HepG2 (cell line): ENCODE measurements at regions not wholly inside any gene's neighbourhood (a gene's known extent, or its start where the extent isn't known, plus 50 kb on each side); places are given as distances from the start of the nearest gene placed in this dataset.

Experiments used
- ELF3 ChIP-seq: IDR thresholded peaks from 2 replicates; pipeline ENCODE4 v1.6.1; 2016; ENCODE audit warnings: missing genetic modification reagents, missing compliant biosample characterization
- FOXO1 ChIP-seq: sonication (generic); formaldehyde crosslinking; IDR thresholded peaks from 2 replicates; pipeline ENCODE4 v1.4.0; 2020; ENCODE audit warnings: missing genetic modification reagents
- FUBP1 ChIP-seq: sonication (generic); formaldehyde crosslinking; IDR thresholded peaks from 2 replicates; pipeline ENCODE4 v1.5.1; 2020; ENCODE audit warnings: missing genetic modification reagents, mild to moderate bottlenecking, borderline replicate concordance
- JARID2 ChIP-seq: sonication (generic); formaldehyde crosslinking; IDR thresholded peaks from 2 replicates; pipeline ENCODE4 v1.8.1; 2023; ENCODE audit warnings: missing genetic modification reagents, inconsistent platforms; ENCODE audit not compliant: insufficient replicate concordance
- MAX ChIP-seq: IDR thresholded peaks from 2 replicates; pipeline ENCODE4 v1.6.1; 2012; ENCODE audit warnings: inconsistent platforms
- PRDM10 ChIP-seq: sonication (generic); formaldehyde crosslinking; IDR thresholded peaks from 2 replicates; pipeline ENCODE4 v1.4.0; 2020; ENCODE audit warnings: low read depth, missing genetic modification reagents
- SMC3 ChIP-seq: IDR thresholded peaks from 2 replicates; pipeline ENCODE4 v1.6.1; 2011; ENCODE audit warnings: low read length, improper control_type of control experiment
- STAG1 ChIP-seq: sonication (generic); formaldehyde crosslinking; IDR thresholded peaks from 2 replicates; pipeline ENCODE4 v1.4.0; 2020; ENCODE audit warnings: missing genetic modification reagents
- ZBTB4 ChIP-seq: sonication (generic); formaldehyde crosslinking; IDR thresholded peaks from 2 replicates; pipeline ENCODE4 v1.4.0; 2020; ENCODE audit warnings: missing genetic modification reagents, mild to moderate bottlenecking, borderline replicate concordance

GRCh38 chr4:112770114-112770513, 133.2 kb downstream of the LARP7 start (continued):
- no peak for TF ChIP-seq PRDM10
- no peak for TF ChIP-seq SMC3
- TF ChIP-seq FOXO1 (CRISPR knock-in tag), result no peak
- no peak for TF ChIP-seq ELF3 (CRISPR knock-in tag)
- no peak for TF ChIP-seq STAG1 (CRISPR knock-in tag)
- no peak for TF ChIP-seq FUBP1 (CRISPR knock-in tag)
- no peak for TF ChIP-seq ZBTB4 (CRISPR knock-in tag)
- no peak for TF ChIP-seq JARID2 (CRISPR knock-in tag)
- no peak for TF ChIP-seq MAX
